GM23338 (cell line): ENCODE measurements at regions not wholly inside any gene's neighbourhood (a gene's known extent, or its start where the extent isn't known, plus 50 kb on each side); places are given as distances from the start of the nearest gene placed in this dataset.

ENCODE experiments used
- ATAC-seq: fragments of 200-7000 bp; cut with Tn5 transposase; 3 replicates; pipeline ENCODE4 v1.9.1; 2020
- DNase-seq: peaks from one replicate; pipeline ENCODE4 v3.0.0-alpha.2; 2015; ENCODE audit warnings: low spot score
- H2AFZ ChIP-seq: fragments of 200-600 bp; sonication (generic); 2 replicates; pipeline ENCODE4 v1.8.0; 2016; ENCODE audit warnings: antibody characterized with exemption, mild to moderate bottlenecking, moderate library complexity
- H3F3A ChIP-seq: fragments of 200-600 bp; sonication (generic); replicated peaks from 2 replicates; pipeline ENCODE4 v1.8.0; 2017; ENCODE audit warnings: antibody characterized with exemption, mixed run types, low read depth
- H3K27ac ChIP-seq: fragments of 200-600 bp; sonication (generic); 2 replicates; pipeline ENCODE4 v1.6.1; 2016; ENCODE audit warnings: low read depth
- H3K27me3 ChIP-seq: fragments of 200-600 bp; sonication (generic); 2 replicates; pipeline ENCODE4 v1.8.0; 2016; ENCODE audit warnings: mild to moderate bottlenecking, mixed run types, moderate library complexity; ENCODE audit not compliant: insufficient read depth
- H3K36me3 ChIP-seq: fragments of 200-600 bp; sonication (generic); 2 replicates; pipeline ENCODE4 v1.8.0; 2016; ENCODE audit warnings: mild to moderate bottlenecking; ENCODE audit not compliant: insufficient read depth
- H3K4me1 ChIP-seq: fragments of 200-600 bp; sonication (generic); 2 replicates; pipeline ENCODE4 v1.8.0; 2016; ENCODE audit warnings: mild to moderate bottlenecking, moderate library complexity; ENCODE audit not compliant: insufficient read depth
- H3K4me2 ChIP-seq: fragments of 200-600 bp; sonication (generic); 2 replicates; pipeline ENCODE4 v1.7.1; 2017; ENCODE audit warnings: mixed run types
- H3K4me3 ChIP-seq: fragments of 200-600 bp; sonication (generic); 2 replicates; pipeline ENCODE4 v1.6.1; 2016; ENCODE audit warnings: mixed run types
- H3K79me2 ChIP-seq: fragments of 200-600 bp; sonication (generic); replicated peaks from 2 replicates; pipeline ENCODE4 v1.8.0; 2017; ENCODE audit warnings: mild to moderate bottlenecking; ENCODE audit not compliant: insufficient read depth
- H3K9me2 ChIP-seq: fragments of 200-600 bp; sonication (generic); 2 replicates; pipeline ENCODE4 v1.8.0; 2017; ENCODE audit not compliant: insufficient read depth
- H4K20me1 ChIP-seq: fragments of 200-600 bp; sonication (generic); replicated peaks from 2 replicates; pipeline ENCODE4 v1.8.0; 2017; ENCODE audit warnings: mild to moderate bottlenecking; ENCODE audit not compliant: insufficient read depth
- H3K27ac Mint-ChIP-seq: 2 replicates; pipeline ENCODE4 v1.8.0; 2020; ENCODE audit warnings: inconsistent platforms, mild to moderate bottlenecking, moderate library complexity, mixed read lengths
- H3K27me3 Mint-ChIP-seq: 3 replicates; pipeline ENCODE4 v1.8.0; 2022; ENCODE audit warnings: low read depth, mild to moderate bottlenecking, moderate library complexity, mixed read lengths, inconsistent platforms; ENCODE audit not compliant: insufficient read depth, poor library complexity
- H3K36me3 Mint-ChIP-seq: 3 replicates; pipeline ENCODE4 v1.8.0; 2021; ENCODE audit warnings: low read depth, mild to moderate bottlenecking, inconsistent platforms, moderate library complexity, mixed read lengths
- H3K4me1 Mint-ChIP-seq: 3 replicates; pipeline ENCODE4 v1.8.0; 2020; ENCODE audit warnings: mild to moderate bottlenecking, inconsistent platforms, mixed read lengths
- H3K4me3 Mint-ChIP-seq: 3 replicates; pipeline ENCODE4 v1.8.0; 2021; ENCODE audit warnings: moderate library complexity, mild to moderate bottlenecking, inconsistent platforms, mixed read lengths
- H3K9me3 Mint-ChIP-seq: 3 replicates; pipeline ENCODE4 v1.8.0; 2020; ENCODE audit warnings: moderate library complexity, mild to moderate bottlenecking, inconsistent platforms, mixed read lengths
- CTCF ChIP-seq, 2 experiments: fragments of 200-600 bp in 1 of 2; sonication (generic) in 1 of 2; conservative IDR thresholded peaks; 2 replicates each; pipeline versions ENCODE4 v1.5.1 to v1.6.1; 2016 to 2017; ENCODE audit warnings: antibody characterized with exemption in 2 of 2, low read depth in 2 of 2, mild to moderate bottlenecking in 2 of 2, moderate library complexity in 1 of 2
- EZH2phosphoT487 ChIP-seq: fragments of 200-600 bp; sonication (generic); IDR thresholded peaks from one replicate; pipeline ENCODE4 v1.8.1; 2018; ENCODE audit warnings: antibody characterized with exemption; ENCODE audit not compliant: unreplicated experiment
- STAT1 ChIP-seq: IDR thresholded peaks from one replicate; pipeline ENCODE4 v1.6.1; 2016; ENCODE audit warnings: antibody characterized with exemption; ENCODE audit not compliant: unreplicated experiment
- ZNF462 ChIP-seq: fragments of 250-450 bp; sonication (Bioruptor Pico); IDR thresholded peaks from 2 replicates; pipeline ENCODE4 v1.5.0; 2020; ENCODE audit warnings: mild to moderate bottlenecking, moderate library complexity

GRCh38 chr12:83759906-83760305, 1073.2 kb downstream of the TMTC2 start:
- DNase-seq (no peak), ATAC-seq (no peak)
- Histone ChIP-seq H3K36me3 (no peaks in the 10 kb centered on the region), H3F3A (no peaks in the 10 kb centered on the region), H3K9me2 (no peaks in the 10 kb centered on the region; the same call in 1 of the 2 replicates), H3K4me2 (no peak overlapping the region), H2AFZ (no peak overlapping the region), H3K27ac (no peak overlapping the region), H3K27me3 (no peaks in the 10 kb centered on the region), H3K79me2 (no peaks in the 10 kb centered on the region), H3K4me1 (no peaks in the 10 kb centered on the region), H3K4me3 (no peak overlapping the region), H4K20me1 (no peaks in the 10 kb centered on the region)
- Mint-ChIP-seq H3K4me3 (no peak overlapping the region), H3K36me3 (peaks cover 7% of the 10 kb centered on the region; the same call in 1 of the 3 replicates), H3K9me3 (peaks cover 14% of the 10 kb centered on the region), H3K27ac (no peak overlapping the region), H3K4me1 (no peaks in the 10 kb centered on the region), H3K27me3 (peaks cover 5% of the 10 kb centered on the region)
- TF ChIP-seq STAT1, result no peak
- no peak for TF ChIP-seq EZH2phosphoT487
- TF ChIP-seq CTCF (conservative IDR thresholded peaks at IDR 0.05; ENCODE audit: low read depth in 2 of 2), result no peak
- no peak for TF ChIP-seq ZNF462
